Activated T-helper 2 cell treated with anti-CD3 and anti-CD28 coated beads, Interferon-gamma antibody, Interleukin-2, Interleukin-4, amounts not matched to agents 10 μg/mL and 5 μg/mL and 100 μg/mL, durations not matched to agents 14 hours and 24 hours and 36 hours (primary cell): ENCODE measurements at regions not wholly inside any gene's neighbourhood (a gene's known extent, or its start where the extent isn't known, plus 50 kb on each side); places are given as distances from the start of the nearest gene placed in this dataset.

Source experiments
- DNase-seq: peaks from one replicate; pipeline ENCODE4 v3.0.0; 2021; ENCODE audit warnings: low spot score
- H3K27ac Mint-ChIP-seq: one replicate; pipeline ENCODE4 v1.8.0; 2021; ENCODE audit warnings: mixed read lengths
- H3K27me3 Mint-ChIP-seq: one replicate; pipeline ENCODE4 v1.8.0; 2021; ENCODE audit warnings: low read depth, mixed read lengths
- H3K36me3 Mint-ChIP-seq: one replicate; pipeline ENCODE4 v1.8.0; 2021; ENCODE audit warnings: low read depth, mixed read lengths
- H3K4me1 Mint-ChIP-seq: one replicate; pipeline ENCODE4 v1.8.0; 2021; ENCODE audit warnings: low read depth, mixed read lengths
- H3K4me3 Mint-ChIP-seq: one replicate; pipeline ENCODE4 v1.8.0; 2021; ENCODE audit warnings: low read depth, mild to moderate bottlenecking, moderate library complexity, mixed read lengths
- H3K9me3 Mint-ChIP-seq: one replicate; pipeline ENCODE4 v1.8.0; 2021; ENCODE audit warnings: mixed read lengths
- intact Hi-C: fragments of 100-400 bp; cut with micrococcal nuclease; formaldehyde crosslinking; loops from one replicate; pipeline ENCODE4 v1.15.1; 2023

- no peak overlapping the region for H3K27ac Mint-ChIP-seq
- H3K36me3 Mint-ChIP-seq: no peaks in the 10 kb centered on the region
- H3K9me3 Mint-ChIP-seq: peaks cover 4% of the 10 kb centered on the region
- no peaks in the 10 kb centered on the region for H3K27me3 Mint-ChIP-seq
- intact Hi-C loops: no loop called here
- H3K4me1 Mint-ChIP-seq: peaks cover 1% of the 10 kb centered on the region
- no peak overlapping the region for H3K4me3 Mint-ChIP-seq
- no peak for DNase-seq
Observed at GRCh38 chr13:26968431-26969341, 202.9 kb downstream of the USP12 start.

GRCh38 chr13:26967119-26968038, 204.2 kb downstream of the USP12 start:
- H3K4me3 Mint-ChIP-seq: no peak overlapping the region
- H3K27me3 Mint-ChIP-seq: no peaks in the 10 kb centered on the region
- H3K27ac Mint-ChIP-seq: no peak overlapping the region
- no peaks in the 10 kb centered on the region for H3K36me3 Mint-ChIP-seq
- H3K9me3 Mint-ChIP-seq: no peaks in the 10 kb centered on the region
- intact Hi-C loops: no loop called here
- DNase-seq: no peak
- no peaks in the 10 kb centered on the region for H3K4me1 Mint-ChIP-seq

GRCh38 chr13:26966701-26967080, 204.9 kb downstream of the USP12 start:
- DNase-seq: no peak
- Mint-ChIP-seq H3K36me3 (no peaks in the 10 kb centered on the region), H3K27ac (no peak overlapping the region), H3K9me3 (no peaks in the 10 kb centered on the region), H3K27me3 (no peaks in the 10 kb centered on the region), H3K4me1 (no peaks in the 10 kb centered on the region), H3K4me3 (no peak overlapping the region)
- intact Hi-C loops: no loop called here

GRCh38 chr13:26965952-26966700, 205.5 kb downstream of the USP12 start:
- no peaks in the 10 kb centered on the region for H3K36me3 Mint-ChIP-seq
- no peaks in the 10 kb centered on the region for H3K27me3 Mint-ChIP-seq
- H3K9me3 Mint-ChIP-seq: no peaks in the 10 kb centered on the region
- intact Hi-C loops: no loop called here
- no peak overlapping the region for H3K4me3 Mint-ChIP-seq
- DNase-seq: no peak
- no peak overlapping the region for H3K27ac Mint-ChIP-seq
- H3K4me1 Mint-ChIP-seq: no peaks in the 10 kb centered on the region

- intact Hi-C loops: no loop called here
- no peaks in the 10 kb centered on the region for H3K4me1 Mint-ChIP-seq
Observed at GRCh38 chr13:26964278-26965250, 204.0 kb upstream of the GPR12 start.

GRCh38 chr13:26962671-26963070, 202.1 kb upstream of the GPR12 start:
- DNase-seq: no peak

More at GRCh38 chr13:26964278-26965250, 204.0 kb upstream of the GPR12 start:
- no peak for DNase-seq
- Mint-ChIP-seq H3K27me3 (no peaks in the 10 kb centered on the region), H3K4me3 (no peak overlapping the region), H3K9me3 (no peaks in the 10 kb centered on the region), H3K36me3 (no peaks in the 10 kb centered on the region), H3K27ac (no peak overlapping the region)

GRCh38 chr13:26961890-26962615, 201.5 kb upstream of the GPR12 start:
- no peaks in the 10 kb centered on the region for H3K4me1 Mint-ChIP-seq
- no peaks in the 10 kb centered on the region for H3K9me3 Mint-ChIP-seq
- intact Hi-C loops: no loop called here
- no peak overlapping the region for H3K4me3 Mint-ChIP-seq
- H3K27me3 Mint-ChIP-seq: peaks cover 3% of the 10 kb centered on the region
- no peak for DNase-seq
- no peak overlapping the region for H3K27ac Mint-ChIP-seq
- no peaks in the 10 kb centered on the region for H3K36me3 Mint-ChIP-seq

More at GRCh38 chr13:26962671-26963070, 202.1 kb upstream of the GPR12 start:
- Mint-ChIP-seq H3K27ac (no peak overlapping the region), H3K36me3 (no peaks in the 10 kb centered on the region), H3K9me3 (no peaks in the 10 kb centered on the region), H3K4me1 (no peaks in the 10 kb centered on the region), H3K27me3 (no peaks in the 10 kb centered on the region), H3K4me3 (no peak overlapping the region)
- intact Hi-C loops: no loop called here

- peaks cover 4% of the 10 kb centered on the region for H3K4me1 Mint-ChIP-seq
- no peak overlapping the region for H3K27ac Mint-ChIP-seq
- no peak for DNase-seq
- no peaks in the 10 kb centered on the region for H3K9me3 Mint-ChIP-seq
- H3K27me3 Mint-ChIP-seq: peaks cover 11% of the 10 kb centered on the region
- intact Hi-C loops: no loop called here
- no peaks in the 10 kb centered on the region for H3K36me3 Mint-ChIP-seq
- H3K4me3 Mint-ChIP-seq: no peak overlapping the region
Observed at GRCh38 chr13:26957182-26957581, 196.6 kb upstream of the GPR12 start.

GRCh38 chr13:26956522-26957142, 196.0 kb upstream of the GPR12 start:
- peaks cover 4% of the 10 kb centered on the region for H3K4me1 Mint-ChIP-seq
- no peaks in the 10 kb centered on the region for H3K9me3 Mint-ChIP-seq
- DNase-seq: no peak
- H3K4me3 Mint-ChIP-seq: no peak overlapping the region
- intact Hi-C loops: no loop called here
- H3K27me3 Mint-ChIP-seq: peaks cover 11% of the 10 kb centered on the region
- no peak overlapping the region for H3K27ac Mint-ChIP-seq
- H3K36me3 Mint-ChIP-seq: no peaks in the 10 kb centered on the region

- Mint-ChIP-seq H3K4me1 (peaks cover 4% of the 10 kb centered on the region), H3K36me3 (no peaks in the 10 kb centered on the region), H3K4me3 (no peak overlapping the region), H3K9me3 (no peaks in the 10 kb centered on the region), H3K27ac (no peak overlapping the region), H3K27me3 (peaks cover 11% of the 10 kb centered on the region)
- no peak for DNase-seq
- intact Hi-C loops: no loop called here
Observed at GRCh38 chr13:26954976-26955375, 194.4 kb upstream of the GPR12 start.

GRCh38 chr13:26953291-26953690, 192.7 kb upstream of the GPR12 start:
- no peak overlapping the region for H3K27ac Mint-ChIP-seq
- no peaks in the 10 kb centered on the region for H3K9me3 Mint-ChIP-seq
- no peak for DNase-seq
- intact Hi-C loops: no loop called here
- peaks cover 4% of the 10 kb centered on the region for H3K4me1 Mint-ChIP-seq
- H3K36me3 Mint-ChIP-seq: no peaks in the 10 kb centered on the region
- peaks cover 11% of the 10 kb centered on the region for H3K27me3 Mint-ChIP-seq
- H3K4me3 Mint-ChIP-seq: no peak overlapping the region
